ENCODE measurements at regions not wholly inside any gene's neighbourhood (a gene's known extent, or its start where the extent isn't known, plus 50 kb on each side); places are given as distances from the start of the nearest gene placed in this dataset.

- TF ChIP-seq SNAI2 (CRISPR knock-in tag; IDR thresholded peaks at IDR 0.05) (no peak), GLIS3 (CRISPR knock-in tag; IDR thresholded peaks at IDR 0.05) (no peak), ZNF8 (CRISPR knock-in tag; IDR thresholded peaks at IDR 0.05) (no peak), OSR1 (CRISPR knock-in tag; IDR thresholded peaks at IDR 0.05) (no peak), TSHZ2 (CRISPR knock-in tag; IDR thresholded peaks at IDR 0.05) (no peak), ZNF70 (CRISPR knock-in tag; IDR thresholded peaks at IDR 0.05) (no peak), POU6F1 (CRISPR knock-in tag; IDR thresholded peaks at IDR 0.05; ENCODE audit: borderline replicate concordance, low read depth) (no peak), ISL1 (CRISPR knock-in tag; IDR thresholded peaks at IDR 0.05) (no peak), ESRRG (CRISPR knock-in tag; IDR thresholded peaks at IDR 0.05) (no peak), RARB (CRISPR knock-in tag; IDR thresholded peaks at IDR 0.05) (no peak), BACH2 (CRISPR knock-in tag; IDR thresholded peaks at IDR 0.05; ENCODE audit: borderline replicate concordance) (no peak), TOX (CRISPR knock-in tag; IDR thresholded peaks at IDR 0.05; ENCODE audit: borderline replicate concordance) (no peak)
- ATAC-seq = no peak
Measured at GRCh38 chr7:153657182-153657800, 394.9 kb upstream of the DPP6 start.

GRCh38 chr7:153675131-153675530 lies 377.1 kb upstream of the DPP6 start:
- TF ChIP-seq ZFP30 (CRISPR knock-in tag; IDR thresholded peaks at IDR 0.05) (no peak), ISL1 (CRISPR knock-in tag; IDR thresholded peaks at IDR 0.05) (no peak), ARNTL (CRISPR knock-in tag; IDR thresholded peaks at IDR 0.05; ENCODE audit: borderline replicate concordance, low read depth) (no peak), OSR1 (CRISPR knock-in tag; IDR thresholded peaks at IDR 0.05) (no peak), POU6F1 (CRISPR knock-in tag; IDR thresholded peaks at IDR 0.05; ENCODE audit: borderline replicate concordance, low read depth) (no peak), PPARA (CRISPR knock-in tag; IDR thresholded peaks at IDR 0.05; ENCODE audit: borderline replicate concordance) (no peak), ZNF8 (CRISPR knock-in tag; IDR thresholded peaks at IDR 0.05) (no peak), TCF4 (CRISPR knock-in tag; IDR thresholded peaks at IDR 0.05; ENCODE audit: borderline replicate concordance) (no peak), BACH2 (CRISPR knock-in tag; IDR thresholded peaks at IDR 0.05; ENCODE audit: borderline replicate concordance) (no peak), GLIS3 (CRISPR knock-in tag; IDR thresholded peaks at IDR 0.05) (no peak), SNAI2 (CRISPR knock-in tag; IDR thresholded peaks at IDR 0.05) (no peak), ZNF70 (CRISPR knock-in tag; IDR thresholded peaks at IDR 0.05) (no peak), ESRRG (CRISPR knock-in tag; IDR thresholded peaks at IDR 0.05) (no peak), PATZ1 (CRISPR knock-in tag; IDR thresholded peaks at IDR 0.05; ENCODE audit: borderline replicate concordance) (no peak), CSDC2 (CRISPR knock-in tag; IDR thresholded peaks at IDR 0.05) (no peak), TSHZ2 (CRISPR knock-in tag; IDR thresholded peaks at IDR 0.05) (no peak), ZFP3 (CRISPR knock-in tag; IDR thresholded peaks at IDR 0.05) (no peak), ZNF565 (CRISPR knock-in tag; conservative IDR thresholded peaks at IDR 0.05; ENCODE audit: low read depth) (no peak), CSRNP3 (CRISPR knock-in tag; IDR thresholded peaks at IDR 0.05) (no peak)
- ATAC-seq = no peak

All from SK-N-SH treated with all-trans-retinoic acid at 6 μM for 48 hours (cell line).